PC-9 (cell line): ENCODE measurements at regions not wholly inside any gene's neighbourhood (a gene's known extent, or its start where the extent isn't known, plus 50 kb on each side); places are given as distances from the start of the nearest gene placed in this dataset.

Experiments
- BruUV-seq: library from RNA; stranded (reverse); fragments of 400-500 nt; replicated peaks from 2 replicates; lab custom pipeline; 2021; lab: Mats Ljungman, UMichigan
- CTCF ChIA-PET: fragments of 300-600 bp; sonication (Branson Sonifier 250); formaldehyde crosslinking; loops from one replicate; lab custom pipeline; 2022; ENCODE audit warnings: antibody characterized with exemption; lab: Charles Lee
- POLR2A ChIA-PET: fragments of 300-600 bp; sonication (Branson Sonifier 250); formaldehyde crosslinking; loops from one replicate; lab custom pipeline; 2022; ENCODE audit warnings: antibody characterized with exemption; ENCODE audit not compliant: unreplicated experiment; lab: Charles Lee
- DNase-seq, 2 experiments: peaks; one replicate each; pipeline versions ENCODE4 v3.0.0 to v3.0.0-alpha.2; 2015 to 2022; ENCODE audit warnings: mixed read lengths in 1 of 2
- H2AFZ ChIP-seq: fragments of 200-600 bp; sonication (generic); 2 replicates; pipeline ENCODE4 v1.8.1; 2017; ENCODE audit warnings: antibody characterized with exemption
- H3F3A ChIP-seq: fragments of 200-600 bp; sonication (generic); 2 replicates; pipeline ENCODE4 v1.8.1; 2017; ENCODE audit warnings: antibody characterized with exemption, mild to moderate bottlenecking, low read depth; ENCODE audit not compliant: insufficient read depth
- H3K27ac ChIP-seq: fragments of 200-600 bp; sonication (generic); 2 replicates; pipeline ENCODE4 v1.6.1; 2016; ENCODE audit warnings: mixed run types
- H3K27me3 ChIP-seq: fragments of 200-600 bp; sonication (generic); 2 replicates; pipeline ENCODE4 v1.6.1; 2016; ENCODE audit warnings: low read depth, mixed run types; ENCODE audit not compliant: insufficient read depth
- H3K36me3 ChIP-seq: fragments of 200-600 bp; sonication (generic); 2 replicates; pipeline ENCODE4 v1.6.1; 2016; ENCODE audit warnings: low read depth, mixed run types
- H3K4me1 ChIP-seq: fragments of 200-600 bp; sonication (generic); replicated peaks from 2 replicates; pipeline ENCODE4 v1.6.1; 2016; ENCODE audit warnings: mixed run types; ENCODE audit not compliant: insufficient read depth
- H3K4me2 ChIP-seq: fragments of 200-600 bp; sonication (generic); 2 replicates; pipeline ENCODE4 v1.6.1; 2017; ENCODE audit warnings: mixed run types
- H3K4me3 ChIP-seq: fragments of 200-600 bp; sonication (generic); 2 replicates; pipeline ENCODE4 v1.6.1; 2016; ENCODE audit warnings: mixed run types
- H3K79me2 ChIP-seq: fragments of 200-600 bp; sonication (generic); 2 replicates; pipeline ENCODE4 v1.6.1; 2017; ENCODE audit warnings: low read depth, mixed run types
- H3K9me2 ChIP-seq: fragments of 200-600 bp; sonication (generic); 2 replicates; pipeline ENCODE4 v1.8.1; 2017; ENCODE audit warnings: mild to moderate bottlenecking; ENCODE audit not compliant: insufficient read depth
- H3K9me3 ChIP-seq: fragments of 200-600 bp; sonication (generic); 2 replicates; pipeline ENCODE4 v1.8.1; 2016; ENCODE audit warnings: low read depth; ENCODE audit not compliant: insufficient read depth
- H4K20me1 ChIP-seq: fragments of 200-600 bp; sonication (generic); 2 replicates; pipeline ENCODE4 v1.8.1; 2017; ENCODE audit not compliant: insufficient read depth
- CTCF ChIP-seq: fragments of 200-600 bp; sonication (generic); conservative IDR thresholded peaks from 2 replicates; pipeline ENCODE4 v1.6.1; 2017; ENCODE audit warnings: mixed run types, antibody characterized with exemption, mild to moderate bottlenecking, moderate library complexity
- EZH2 ChIP-seq: fragments of 200-600 bp; sonication (generic); IDR thresholded peaks from 2 replicates; pipeline ENCODE4 v1.8.0; 2017; ENCODE audit warnings: antibody characterized with exemption, low read depth
- intact Hi-C: fragments of 100-400 bp; cut with micrococcal nuclease; formaldehyde crosslinking; loops from one replicate; pipeline ENCODE4 v1.10.0; 2022; ENCODE audit not compliant: unreplicated experiment

DNA sequence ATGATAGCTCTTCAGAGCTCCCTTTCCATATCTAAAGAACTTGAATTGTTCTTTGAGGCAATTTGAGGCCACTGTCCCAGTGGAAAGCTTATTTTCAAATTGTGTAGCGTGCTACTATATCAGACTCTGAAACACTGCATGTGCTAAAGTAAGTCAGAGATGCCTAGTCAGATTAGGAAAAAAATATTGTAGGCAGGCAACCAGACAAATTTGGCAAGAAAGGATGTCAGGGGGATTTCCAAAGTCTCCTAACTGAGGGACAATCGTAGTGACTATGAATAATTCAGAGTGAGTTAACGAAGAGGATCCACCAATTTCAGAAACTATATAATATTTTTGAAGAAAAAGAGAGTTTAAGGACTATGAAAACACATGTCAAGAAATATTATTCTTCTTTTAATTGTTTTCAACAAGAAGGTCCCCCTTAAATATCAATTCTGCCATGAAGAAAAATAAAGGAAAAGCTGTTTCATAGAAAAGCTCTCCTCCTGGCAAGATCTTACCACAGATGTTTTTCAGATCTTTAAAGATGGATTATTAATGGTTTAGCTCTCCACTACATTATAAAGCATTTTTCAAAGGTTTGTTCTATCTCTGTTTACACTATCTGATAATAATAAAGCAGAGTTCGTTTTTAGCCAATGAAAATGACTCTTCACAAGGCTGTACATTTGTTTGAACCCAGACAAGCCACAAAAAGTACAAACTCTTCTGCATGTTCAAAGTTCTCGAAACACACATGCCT, 273.5 kb upstream of the PTGER4 start:
- Histone ChIP-seq H3K4me3 (no peak overlapping the region), H3K4me1 (peaks cover 43% of the 10 kb centered on the region), H2AFZ (no peak overlapping the region), H3K79me2 (no peaks in the 10 kb centered on the region), H3F3A (peaks cover 13% of the 10 kb centered on the region), H3K9me3 (peaks cover 32% of the 10 kb centered on the region), H4K20me1 (no peaks in the 10 kb centered on the region), H3K27me3 (no peaks in the 10 kb centered on the region), H3K36me3 (no peaks in the 10 kb centered on the region), H3K4me2 (no peak overlapping the region), H3K9me2 (no peaks in the 10 kb centered on the region), H3K27ac (no peak overlapping the region)
- TF ChIP-seq EZH2 (no peak), CTCF (no peak)
- intact Hi-C loops, result no loop called here
- ChIA-PET CTCF (no interaction called here), POLR2A (no interaction called here)
- no TSS peak for BruUV-seq
- peak in 1 of 2 experiments; percentile 21 for DNase-seq

- DNase-seq, result peak in 1 of 2 experiments; percentile 72
- TF ChIP-seq CTCF (no peak), EZH2 (no peak)
- H3K4me2 ChIP-seq, result 0 out of 2 replicates have a peak overlapping the region, but pooled peaks have one; percentile 2
- peaks cover 35% of the 10 kb centered on the region for H3K9me3 ChIP-seq
- intact Hi-C loops, result no loop called here
- no peaks in the 10 kb centered on the region for H3K79me2 ChIP-seq
- no peak overlapping the region for H3K4me3 ChIP-seq
- POLR2A ChIA-PET, result no interaction called here
- H3F3A ChIP-seq, result peaks cover 13% of the 10 kb centered on the region
- H3K27ac ChIP-seq, result peak overlapping the region; percentile 8
- H3K9me2 ChIP-seq, result no peaks in the 10 kb centered on the region
- CTCF ChIA-PET, result no interaction called here
- H3K36me3 ChIP-seq, result no peaks in the 10 kb centered on the region
- peaks cover 40% of the 10 kb centered on the region for H3K4me1 ChIP-seq
- H2AFZ ChIP-seq, result peak overlapping the region; percentile 31; the same call in 1 of the 2 replicates
- H4K20me1 ChIP-seq, result no peaks in the 10 kb centered on the region
- H3K27me3 ChIP-seq, result no peaks in the 10 kb centered on the region
- no TSS peak for BruUV-seq
Measured at GRCh38 chr5:40405230-40405629, 274.5 kb upstream of the PTGER4 start.

DNA sequence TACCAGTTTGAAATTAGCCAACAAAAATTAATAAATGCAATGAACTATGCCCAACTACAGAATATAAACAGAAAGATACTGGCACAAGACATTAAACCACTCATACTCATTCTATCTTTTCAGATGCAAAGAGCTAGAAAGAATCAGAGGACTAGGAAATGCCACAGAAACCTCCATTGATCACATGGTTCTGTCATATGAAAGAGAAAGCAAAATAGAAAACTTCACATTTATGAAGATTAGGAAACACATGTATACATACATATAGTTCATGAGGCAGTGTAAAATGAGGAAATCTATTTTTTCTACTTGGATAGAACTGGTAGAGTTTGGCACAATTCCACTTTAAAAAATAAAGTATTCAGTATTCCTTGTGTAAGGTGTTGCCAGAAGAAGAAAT, 275.1 kb upstream of the PTGER4 start:
- Histone ChIP-seq H3K4me3 (no peak overlapping the region), H3K4me1 (peaks cover 40% of the 10 kb centered on the region), H3K9me3 (peaks cover 41% of the 10 kb centered on the region), H3F3A (peaks cover 13% of the 10 kb centered on the region), H3K4me2 (no peak overlapping the region), H3K27me3 (no peaks in the 10 kb centered on the region), H3K36me3 (no peaks in the 10 kb centered on the region), H3K9me2 (no peaks in the 10 kb centered on the region), H2AFZ (no peak overlapping the region), H3K79me2 (no peaks in the 10 kb centered on the region), H4K20me1 (no peaks in the 10 kb centered on the region), H3K27ac (0 out of 2 replicates have a peak overlapping the region, but pooled peaks have one; percentile 8)
- no TSS peak for BruUV-seq
- POLR2A ChIA-PET, result no interaction called here
- CTCF ChIA-PET, result no interaction called here
- no peak for DNase-seq
- intact Hi-C loops, result loop anchor here (5.0 kb wide), 1 partner anchor 273 kb away; the partner anchor contains the start of gene PTGER4
- TF ChIP-seq CTCF (no peak), EZH2 (no peak)
